GM18499 (cell line): ENCODE measurements at regions not wholly inside any gene's neighbourhood (a gene's known extent, or its start where the extent isn't known, plus 50 kb on each side); places are given as distances from the start of the nearest gene placed in this dataset.
A peak's percentile ranks its signal among the peaks of the same experiment; 100 is the strongest.

ENCODE experiments used
- ATAC-seq: cut with Tn5 transposase; IDR thresholded peaks from one replicate; pipeline ENCODE4 v1.9.1; 2021; ENCODE audit warnings: moderate number of reproducible peaks; ENCODE audit not compliant: insufficient read depth, unreplicated experiment

DNA sequence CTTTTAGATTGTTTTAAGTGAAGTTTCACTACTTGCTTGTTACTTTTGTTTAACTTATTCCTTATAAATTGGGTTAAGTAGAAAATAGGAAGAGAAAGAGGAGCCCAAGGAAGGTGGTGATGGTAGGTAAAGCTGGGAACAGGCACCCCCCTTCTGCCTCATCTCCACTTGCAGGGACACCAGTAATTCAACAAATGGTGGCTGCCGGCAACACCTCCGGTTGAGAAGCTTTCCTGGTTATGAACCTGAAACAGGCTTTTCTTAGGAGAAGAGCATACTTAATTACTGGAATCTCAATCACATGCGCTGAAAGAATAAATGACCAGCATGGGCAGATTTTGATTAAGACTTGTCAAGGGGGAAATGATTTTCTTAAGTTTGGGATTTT, 158.9 kb upstream of the ZNF217 start:
- no peak for ATAC-seq

GRCh38 chr20:53751620-53752318, 158.1 kb upstream of the ZNF217 start:
- no peak for ATAC-seq

- peak; percentile 76 for ATAC-seq
These were observed 157.4 kb upstream of the ZNF217 start for GRCh38 chr20:53750827-53751619.

DNA sequence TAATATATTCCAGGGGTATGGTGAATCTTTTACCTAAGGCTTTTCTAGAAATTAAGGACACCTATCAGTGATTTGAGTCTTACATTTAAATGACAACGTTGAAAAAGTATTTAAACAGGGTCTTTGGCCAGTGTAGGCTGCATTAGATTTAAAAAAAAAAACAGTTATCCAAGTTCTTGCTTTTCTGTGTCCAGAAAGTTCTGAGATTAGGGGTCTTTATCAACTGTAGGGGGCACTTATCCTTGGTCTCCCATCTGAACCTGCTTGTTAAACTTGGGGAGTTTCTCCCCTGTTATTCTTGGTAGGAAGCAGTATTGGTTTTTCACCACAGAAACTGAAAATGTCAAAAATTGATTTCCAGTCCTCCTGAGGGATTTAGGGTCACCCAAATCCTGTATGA, 155.9 kb upstream of the ZNF217 start:
- ATAC-seq, result no peak

GRCh38 chr20:53748821-53749421, 155.3 kb upstream of the ZNF217 start:
- no peak for ATAC-seq

DNA sequence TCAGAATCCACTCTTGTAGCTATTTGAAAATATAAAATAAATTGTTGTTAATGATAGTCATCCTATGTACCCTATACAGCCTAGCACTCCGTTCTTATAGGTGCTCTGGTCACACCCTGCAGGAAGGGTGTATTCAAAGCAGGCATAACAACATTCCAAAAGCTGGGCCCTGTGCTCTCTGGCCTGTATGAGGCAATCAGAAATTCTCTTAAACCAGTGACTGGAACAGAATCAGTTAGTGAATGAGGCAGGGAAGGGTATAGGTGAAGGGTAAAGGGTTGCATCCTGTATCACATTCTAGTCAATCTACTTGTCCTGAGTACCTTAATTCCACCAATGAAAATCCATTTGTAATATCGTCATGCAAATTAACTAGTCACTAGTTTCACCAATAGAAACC, 154.5 kb upstream of the ZNF217 start:
- no peak for ATAC-seq

DNA sequence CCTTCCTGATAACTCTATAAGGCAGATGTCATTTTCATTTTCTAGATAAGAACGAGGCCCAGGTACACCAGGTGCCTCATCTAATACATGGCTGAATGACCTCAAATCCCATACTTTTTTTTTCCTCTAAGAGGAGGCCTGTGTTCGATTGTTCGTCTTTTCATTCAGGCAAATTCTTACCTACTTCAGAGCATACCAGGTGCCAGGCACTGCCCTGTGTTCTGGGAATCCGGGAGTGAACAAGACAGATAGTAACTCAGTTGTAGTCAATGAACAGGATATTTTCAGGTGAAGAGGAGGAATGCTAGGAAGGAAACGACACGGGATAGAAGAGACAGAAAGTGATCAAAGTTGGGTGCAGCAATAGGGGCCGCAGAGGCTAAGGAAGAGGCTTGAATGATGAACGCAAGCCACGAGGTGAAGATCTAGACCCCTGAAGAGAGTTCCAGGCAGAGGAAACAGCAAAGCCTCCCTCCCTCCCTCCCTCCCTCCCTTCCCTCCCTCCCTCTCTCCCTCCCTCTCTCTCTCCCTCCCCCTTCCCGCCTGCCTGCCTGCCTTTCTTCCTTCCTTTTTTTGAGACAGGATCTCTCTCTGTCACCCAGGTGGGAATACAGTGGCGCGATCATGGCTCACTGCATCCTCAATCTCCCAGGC, 150.1 kb upstream of the ZNF217 start:
- no peak for ATAC-seq

- no peak for ATAC-seq
These were observed 149.0 kb upstream of the ZNF217 start for GRCh38 chr20:53742685-53743081.

DNA sequence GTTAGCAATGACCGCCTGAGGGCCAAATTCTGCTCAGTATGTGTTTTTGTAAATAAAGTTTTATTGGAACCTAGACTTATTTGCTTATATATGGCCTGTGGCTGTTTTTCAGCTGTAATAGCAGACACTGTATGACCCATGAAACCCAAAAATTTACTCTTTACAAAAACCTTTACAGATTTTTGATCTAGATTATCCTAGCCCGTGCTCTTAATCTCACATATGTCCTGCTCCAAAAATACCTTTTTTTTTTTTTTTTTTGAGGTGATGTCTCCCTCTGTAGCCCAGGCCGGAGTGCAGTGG, 148.0 kb upstream of the ZNF217 start:
- ATAC-seq, result no peak

DNA sequence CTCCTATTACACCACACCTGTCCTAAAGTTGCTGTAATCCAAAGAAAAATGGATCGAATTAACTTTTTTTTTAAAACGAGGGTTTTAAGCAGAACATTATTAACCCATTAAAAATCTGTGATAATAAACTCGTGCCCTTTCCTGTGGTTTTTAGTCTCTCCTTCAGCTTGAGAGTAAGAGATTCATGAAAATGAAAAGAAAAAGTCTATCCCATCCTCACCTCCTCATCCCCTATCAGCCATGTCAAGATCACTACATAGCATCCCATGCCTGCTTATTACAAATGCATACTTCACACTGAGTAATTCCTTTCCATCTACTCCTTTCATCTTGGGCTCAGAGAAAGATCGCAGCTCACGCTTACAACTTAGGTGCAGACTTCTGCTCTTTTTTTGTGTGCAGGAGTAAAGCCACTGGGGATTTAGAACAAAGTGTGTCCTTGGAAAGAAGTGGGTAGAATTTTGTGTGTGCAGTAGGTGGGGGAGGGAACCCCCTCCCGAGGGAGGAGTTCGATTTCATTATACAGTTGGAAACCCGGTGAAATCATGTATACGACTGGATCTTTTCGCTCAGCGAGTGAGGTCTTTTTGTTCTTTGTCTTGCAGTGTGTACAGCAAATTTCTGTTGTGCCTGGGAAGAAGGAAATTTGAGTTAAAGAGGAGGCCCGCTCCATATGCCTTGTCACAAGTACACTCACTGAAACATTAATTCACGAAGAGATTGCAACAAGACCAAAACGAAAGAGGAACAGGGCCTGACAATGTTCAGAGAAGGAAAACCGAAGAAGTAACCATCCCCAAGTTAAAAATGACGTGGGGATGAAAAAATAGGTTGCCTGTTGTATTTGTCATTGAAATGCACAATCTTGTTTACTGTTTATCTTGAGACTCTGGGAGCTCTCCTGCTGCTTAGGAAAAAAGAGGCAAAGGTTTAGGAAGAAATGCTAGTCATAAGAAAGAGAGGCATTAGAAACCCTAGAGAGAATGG, 146.5 kb upstream of the ZNF217 start:
- no peak for ATAC-seq

- ATAC-seq, result no peak
These were observed 145.5 kb upstream of the ZNF217 start for GRCh38 chr20:53738945-53739798.

GRCh38 chr20:53738039-53738944, 144.7 kb upstream of the ZNF217 start:
- ATAC-seq, result no peak

- no peak for ATAC-seq
These were observed 143.9 kb upstream of the ZNF217 start for GRCh38 chr20:53737396-53738038.

DNA sequence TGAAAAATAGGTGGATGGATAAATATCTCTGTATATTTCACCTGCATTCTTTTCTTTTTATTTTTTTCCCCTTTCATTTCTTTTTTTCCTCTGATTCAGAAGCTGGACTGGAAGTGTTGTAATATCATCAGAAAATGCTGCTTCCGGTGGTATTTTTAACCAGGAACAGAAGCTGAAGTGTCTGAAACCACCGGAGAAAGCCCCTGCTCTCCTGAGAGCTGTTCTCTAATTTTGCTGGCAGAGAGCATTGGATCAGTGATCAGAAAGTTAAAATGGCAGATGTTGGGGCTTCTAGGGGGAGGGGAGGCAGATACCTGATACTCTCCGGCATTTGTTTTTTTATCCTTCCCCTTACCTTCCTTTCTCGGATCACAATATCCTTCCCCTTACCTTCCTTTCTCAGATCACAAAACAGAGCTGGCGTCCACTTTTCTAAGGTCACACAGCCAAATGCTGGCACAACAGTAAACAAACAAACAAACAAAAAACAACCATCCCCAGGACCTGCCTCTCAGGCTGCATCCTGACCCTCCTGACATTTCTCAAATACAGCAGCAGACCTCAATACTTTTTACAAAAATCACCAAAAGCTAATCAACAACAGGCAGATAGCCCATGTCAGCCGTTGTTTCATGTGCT, 143.2 kb upstream of the ZNF217 start:
- no peak for ATAC-seq

DNA sequence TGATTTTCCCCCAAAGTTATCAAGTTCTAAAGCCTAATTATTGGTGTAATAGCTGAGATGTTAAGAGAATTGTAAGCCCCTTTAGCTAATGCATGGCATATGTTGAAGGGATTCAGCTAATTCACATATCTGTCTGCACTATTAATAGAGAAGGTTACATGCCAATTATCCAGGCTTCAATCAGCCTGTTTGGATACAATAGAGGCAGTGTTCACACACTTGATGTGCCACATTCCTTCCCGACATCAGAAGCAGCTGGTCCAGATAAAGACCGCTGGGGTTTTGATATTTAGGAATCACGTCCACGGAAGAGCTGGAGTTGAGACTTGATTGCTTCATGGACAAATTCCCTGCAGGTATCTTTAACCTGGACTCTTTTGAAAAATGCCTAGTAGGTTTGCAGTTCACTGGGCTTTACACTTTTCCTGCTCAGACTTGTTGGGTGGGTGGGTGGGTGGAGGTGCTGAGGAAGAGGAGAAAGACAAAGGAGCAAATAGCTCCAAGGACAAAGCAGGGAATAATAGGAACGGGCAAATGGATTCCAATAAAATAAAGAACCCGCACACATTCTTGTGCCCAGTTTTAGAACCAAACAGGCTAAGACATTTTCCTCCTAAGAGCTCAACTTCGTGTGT, 142.6 kb upstream of the ZNF217 start:
- no peak for ATAC-seq

DNA sequence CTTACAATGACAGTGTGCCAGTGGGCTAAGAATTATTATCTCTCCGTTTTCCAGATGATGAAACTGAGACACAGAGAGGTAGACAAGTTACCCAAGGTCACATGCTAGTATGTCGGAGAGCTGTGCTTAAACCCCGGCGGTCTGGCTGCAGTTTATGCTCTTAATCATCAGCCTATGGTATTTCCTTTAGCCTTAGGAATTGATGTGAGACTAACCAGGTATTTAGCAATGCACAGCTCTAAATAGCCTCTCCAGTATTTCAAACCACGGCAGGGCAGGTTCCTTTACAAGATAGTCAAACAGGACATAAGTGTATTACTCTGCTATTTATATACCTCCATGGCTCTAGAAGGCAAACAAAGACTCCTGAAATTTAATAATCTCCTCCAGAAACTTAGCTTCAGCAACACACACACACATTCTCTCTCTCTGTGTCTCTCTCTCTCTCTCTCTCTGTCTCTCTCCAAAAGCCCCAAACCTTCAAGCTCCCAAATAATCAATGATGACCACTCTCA, 142.0 kb upstream of the ZNF217 start:
- ATAC-seq, result no peak
